PFSK-1 (cell line): ENCODE measurements at regions not wholly inside any gene's neighbourhood (a gene's known extent, or its start where the extent isn't known, plus 50 kb on each side); places are given as distances from the start of the nearest gene placed in this dataset.

Source experiments
- FOXP2 ChIP-seq: optimal IDR thresholded peaks from 2 replicates; pipeline ENCODE3; 2011; ENCODE audit warnings: borderline replicate concordance, control low read depth, inconsistent platforms; ENCODE audit not compliant: insufficient read depth; ENCODE audit errors: extremely low read length, extremely low read depth
- POLR2AphosphoS5 ChIP-seq: IDR thresholded peaks from 2 replicates; pipeline ENCODE4 v1.6.1; 2012; ENCODE audit warnings: low read depth, mild to moderate bottlenecking, control low read depth, low read length, moderate library complexity
- REST ChIP-seq, 2 experiments: IDR thresholded peaks; 2 replicates each; pipeline versions ENCODE4 v1.6.1 to v1.8.0; 2011 to 2012; ENCODE audit warnings: low read depth in 2 of 2, low read length in 2 of 2, control low read depth in 1 of 2, inconsistent platforms in 1 of 2, mild to moderate bottlenecking in 1 of 2, moderate library complexity in 1 of 2; ENCODE audit not compliant: insufficient read depth in 1 of 2
- SIN3A ChIP-seq: IDR thresholded peaks from 2 replicates; pipeline ENCODE4 v1.6.1; 2012; ENCODE audit warnings: mild to moderate bottlenecking, low read length, moderate library complexity, borderline replicate concordance; ENCODE audit not compliant: insufficient read depth
- TAF1 ChIP-seq: IDR thresholded peaks from 2 replicates; pipeline ENCODE4 v1.6.1; 2012; ENCODE audit warnings: low read length, control low read depth, borderline replicate concordance; ENCODE audit not compliant: insufficient read depth

GRCh38 chr3:151983538-151983937, 110.1 kb downstream of the SUCNR1 start:
- TF ChIP-seq REST (IDR thresholded peaks at IDR 0.05; ENCODE audit: insufficient read depth in 1 of 2, low read depth in 2 of 2, low read length in 2 of 2), result no peak
- TF ChIP-seq POLR2AphosphoS5, result no peak
- no peak for TF ChIP-seq TAF1
- no peak for TF ChIP-seq SIN3A
- no peak for TF ChIP-seq FOXP2

GRCh38 chr3:151985787-151986430, 112.5 kb downstream of the SUCNR1 start:
- TF ChIP-seq FOXP2, result no peak
- no peak for TF ChIP-seq SIN3A
- no peak for TF ChIP-seq TAF1
- no peak for TF ChIP-seq REST (IDR thresholded peaks at IDR 0.05; ENCODE audit: insufficient read depth in 1 of 2, low read depth in 2 of 2, low read length in 2 of 2)
- TF ChIP-seq POLR2AphosphoS5, result no peak

- TF ChIP-seq FOXP2 (no peak), SIN3A (no peak), POLR2AphosphoS5 (no peak), REST (IDR thresholded peaks at IDR 0.05; ENCODE audit: insufficient read depth in 1 of 2, low read depth in 2 of 2, low read length in 2 of 2) (no peak), TAF1 (no peak)
Measured at GRCh38 chr3:151987893-151988292, 114.5 kb downstream of the SUCNR1 start.

GRCh38 chr3:151989621-151990020, 116.2 kb downstream of the SUCNR1 start:
- TF ChIP-seq REST (IDR thresholded peaks at IDR 0.05; ENCODE audit: insufficient read depth in 1 of 2, low read depth in 2 of 2, low read length in 2 of 2) (no peak), POLR2AphosphoS5 (no peak), FOXP2 (no peak), TAF1 (no peak), SIN3A (no peak)
